ENCODE measurements at regions not wholly inside any gene's neighbourhood (a gene's known extent, or its start where the extent isn't known, plus 50 kb on each side); places are given as distances from the start of the nearest gene placed in this dataset.

- Histone ChIP-seq H4K20me1 (ENCODE audit: insufficient read depth, low read length) (no peaks in the 10 kb centered on the region), H3K4me1 (ENCODE audit: insufficient read depth, low read length) (no peaks in the 10 kb centered on the region), H3K27ac (ENCODE audit: low read depth, low read length) (no peak overlapping the region), H3K4me2 (ENCODE audit: low read length) (no peak overlapping the region), H3K4me3 (ENCODE audit: insufficient read depth, low read depth, low read length) (no peak overlapping the region), H3K9me3 (ENCODE audit: insufficient read depth, low read depth, low read length) (no peaks in the 10 kb centered on the region), H3K27me3 (ENCODE audit: insufficient read depth, low read length) (no peaks in the 10 kb centered on the region), H3K9ac (ENCODE audit: low read length) (no peak overlapping the region), H3K79me2 (ENCODE audit: insufficient read depth, low read length) (no peaks in the 10 kb centered on the region), H2AFZ (ENCODE audit: low read depth, low read length) (no peak overlapping the region), H3K36me3 (ENCODE audit: insufficient read depth, low read length) (no peaks in the 10 kb centered on the region)
- Mint-ChIP-seq H3K36me3 (ENCODE audit: low read depth, unreplicated experiment) (no peaks in the 10 kb centered on the region), H3K27ac (ENCODE audit: unreplicated experiment) (no peak overlapping the region), H3K4me1 (ENCODE audit: low read depth, unreplicated experiment) (no peaks in the 10 kb centered on the region), H3K9me3 (ENCODE audit: unreplicated experiment) (no peaks in the 10 kb centered on the region), H3K27me3 (ENCODE audit: low read depth, unreplicated experiment) (peaks cover 3% of the 10 kb centered on the region), H3K4me3 (ENCODE audit: unreplicated experiment) (no peak overlapping the region)
- DNase-seq (ENCODE audit: low read depth), result no peak
- no peak for FAIRE-seq
- TF ChIP-seq CTCF (IDR thresholded peaks at IDR 0.05; ENCODE audit: insufficient read depth, low read depth, low read length), result no peak
- no peak for TF ChIP-seq EZH2 (IDR thresholded peaks at IDR 0.05; ENCODE audit: insufficient read depth, low read length)
Observed at GRCh38 chr2:41763141-41763540, 284.7 kb upstream of the PKDCC start.

- no peak overlapping the region for H3K4me3 ChIP-seq (ENCODE audit: insufficient read depth, low read depth, low read length)
- H4K20me1 ChIP-seq (ENCODE audit: insufficient read depth, low read length), result no peaks in the 10 kb centered on the region
- no peak for FAIRE-seq
- Mint-ChIP-seq H3K36me3 (ENCODE audit: low read depth, unreplicated experiment) (no peaks in the 10 kb centered on the region), H3K4me1 (ENCODE audit: low read depth, unreplicated experiment) (no peaks in the 10 kb centered on the region), H3K9me3 (ENCODE audit: unreplicated experiment) (no peaks in the 10 kb centered on the region), H3K4me3 (ENCODE audit: unreplicated experiment) (no peak overlapping the region), H3K27ac (ENCODE audit: unreplicated experiment) (no peak overlapping the region), H3K27me3 (ENCODE audit: low read depth, unreplicated experiment) (peaks cover 3% of the 10 kb centered on the region)
- H3K9ac ChIP-seq (ENCODE audit: low read length), result no peak overlapping the region
- H3K27ac ChIP-seq (ENCODE audit: low read depth, low read length), result no peak overlapping the region
- H3K4me1 ChIP-seq (ENCODE audit: insufficient read depth, low read length), result no peaks in the 10 kb centered on the region
- no peaks in the 10 kb centered on the region for H3K27me3 ChIP-seq (ENCODE audit: insufficient read depth, low read length)
- no peaks in the 10 kb centered on the region for H3K36me3 ChIP-seq (ENCODE audit: insufficient read depth, low read length)
- DNase-seq (ENCODE audit: low read depth), result no peak
- H3K9me3 ChIP-seq (ENCODE audit: insufficient read depth, low read depth, low read length), result no peaks in the 10 kb centered on the region
- TF ChIP-seq EZH2 (IDR thresholded peaks at IDR 0.05; ENCODE audit: insufficient read depth, low read length), result no peak
- no peak for TF ChIP-seq CTCF (IDR thresholded peaks at IDR 0.05; ENCODE audit: insufficient read depth, low read depth, low read length)
- H3K4me2 ChIP-seq (ENCODE audit: low read length), result no peak overlapping the region
- no peak overlapping the region for H2AFZ ChIP-seq (ENCODE audit: low read depth, low read length)
- H3K79me2 ChIP-seq (ENCODE audit: insufficient read depth, low read length), result no peaks in the 10 kb centered on the region
Observed at GRCh38 chr2:41764131-41764530, 283.7 kb upstream of the PKDCC start.

GRCh38 chr2:41764919-41765318 lies 282.9 kb upstream of the PKDCC start:
- Histone ChIP-seq H4K20me1 (ENCODE audit: insufficient read depth, low read length) (no peaks in the 10 kb centered on the region), H3K4me3 (ENCODE audit: insufficient read depth, low read depth, low read length) (no peak overlapping the region), H3K79me2 (ENCODE audit: insufficient read depth, low read length) (no peaks in the 10 kb centered on the region), H3K4me1 (ENCODE audit: insufficient read depth, low read length) (no peaks in the 10 kb centered on the region), H3K4me2 (ENCODE audit: low read length) (no peak overlapping the region), H3K9me3 (ENCODE audit: insufficient read depth, low read depth, low read length) (no peaks in the 10 kb centered on the region), H3K36me3 (ENCODE audit: insufficient read depth, low read length) (no peaks in the 10 kb centered on the region), H3K27me3 (ENCODE audit: insufficient read depth, low read length) (no peaks in the 10 kb centered on the region), H2AFZ (ENCODE audit: low read depth, low read length) (no peak overlapping the region), H3K27ac (ENCODE audit: low read depth, low read length) (no peak overlapping the region), H3K9ac (ENCODE audit: low read length) (no peak overlapping the region)
- H3K9me3 Mint-ChIP-seq (ENCODE audit: unreplicated experiment), result no peaks in the 10 kb centered on the region
- no peak overlapping the region for H3K4me3 Mint-ChIP-seq (ENCODE audit: unreplicated experiment)
- H3K27ac Mint-ChIP-seq (ENCODE audit: unreplicated experiment), result no peak overlapping the region
- H3K4me1 Mint-ChIP-seq (ENCODE audit: low read depth, unreplicated experiment), result no peaks in the 10 kb centered on the region
- H3K36me3 Mint-ChIP-seq (ENCODE audit: low read depth, unreplicated experiment), result no peaks in the 10 kb centered on the region
- no peak for FAIRE-seq
- no peak for DNase-seq (ENCODE audit: low read depth)
- peaks cover 5% of the 10 kb centered on the region for H3K27me3 Mint-ChIP-seq (ENCODE audit: low read depth, unreplicated experiment)
- TF ChIP-seq CTCF (IDR thresholded peaks at IDR 0.05; ENCODE audit: insufficient read depth, low read depth, low read length) (no peak), EZH2 (IDR thresholded peaks at IDR 0.05; ENCODE audit: insufficient read depth, low read length) (no peak)

All from astrocyte (in vitro differentiated cells and primary cell).